HUES6 (cell line): ENCODE measurements at regions not wholly inside any gene's neighbourhood (a gene's known extent, or its start where the extent isn't known, plus 50 kb on each side); places are given as distances from the start of the nearest gene placed in this dataset.
A peak's percentile ranks its signal among the peaks of the same experiment; 100 is the strongest.

Experiments used
- H3K27ac ChIP-seq: 2 replicates; pipeline ENCODE4 v1.7.0; 2013; ENCODE audit warnings: low read depth, mild to moderate bottlenecking, low read length, inconsistent platforms
- H3K27me3 ChIP-seq: 2 replicates; pipeline ENCODE4 v1.6.1; 2013; ENCODE audit warnings: low read length; ENCODE audit not compliant: control insufficient read depth, insufficient read depth
- H3K36me3 ChIP-seq: 2 replicates; pipeline ENCODE4 v1.6.1; 2013; ENCODE audit warnings: low read length; ENCODE audit not compliant: control insufficient read depth, insufficient read depth
- H3K4me1 ChIP-seq: 2 replicates; pipeline ENCODE4 v1.6.1; 2013; ENCODE audit warnings: low read length; ENCODE audit not compliant: control insufficient read depth, insufficient read depth
- H3K4me3 ChIP-seq: 2 replicates; pipeline ENCODE4 v1.5.1; 2013; ENCODE audit warnings: low read depth, low read length
- H3K9ac ChIP-seq: one replicate; pipeline ENCODE4 v1.6.1; 2013; ENCODE audit warnings: mild to moderate bottlenecking, low read length
- H3K9me3 ChIP-seq: 2 replicates; pipeline ENCODE4 v1.6.1; 2013; ENCODE audit warnings: low read depth, low read length; ENCODE audit not compliant: control insufficient read depth, insufficient read depth

DNA sequence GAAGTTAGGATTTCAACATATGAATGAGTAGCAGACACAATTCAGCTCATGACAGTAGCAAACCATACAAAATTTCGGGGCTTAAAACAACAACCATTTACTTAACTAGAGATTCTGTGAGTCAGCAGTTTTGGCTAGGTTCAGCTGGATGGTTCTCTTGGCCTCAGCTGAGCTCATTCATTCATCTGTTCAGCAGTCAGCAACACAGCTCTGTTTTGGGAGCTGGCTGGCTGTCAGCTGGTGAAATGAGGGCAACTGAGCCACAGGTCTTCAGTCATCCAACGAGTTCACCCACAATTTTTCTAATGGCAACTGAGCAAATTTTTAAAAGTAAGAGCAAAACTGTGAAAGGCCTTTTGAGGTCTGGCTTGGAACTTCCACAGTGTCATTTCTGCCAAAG lies 2005.1 kb upstream of the AGA start:
- no peak overlapping the region for H3K4me3 ChIP-seq
- no peaks in the 10 kb centered on the region for H3K36me3 ChIP-seq
- no peak overlapping the region for H3K9ac ChIP-seq
- H3K27me3 ChIP-seq = no peaks in the 10 kb centered on the region
- H3K4me1 ChIP-seq = no peaks in the 10 kb centered on the region
- H3K27ac ChIP-seq = no peak overlapping the region
- H3K9me3 ChIP-seq = peaks cover 3% of the 10 kb centered on the region; the same call in 1 of the 2 replicates

DNA sequence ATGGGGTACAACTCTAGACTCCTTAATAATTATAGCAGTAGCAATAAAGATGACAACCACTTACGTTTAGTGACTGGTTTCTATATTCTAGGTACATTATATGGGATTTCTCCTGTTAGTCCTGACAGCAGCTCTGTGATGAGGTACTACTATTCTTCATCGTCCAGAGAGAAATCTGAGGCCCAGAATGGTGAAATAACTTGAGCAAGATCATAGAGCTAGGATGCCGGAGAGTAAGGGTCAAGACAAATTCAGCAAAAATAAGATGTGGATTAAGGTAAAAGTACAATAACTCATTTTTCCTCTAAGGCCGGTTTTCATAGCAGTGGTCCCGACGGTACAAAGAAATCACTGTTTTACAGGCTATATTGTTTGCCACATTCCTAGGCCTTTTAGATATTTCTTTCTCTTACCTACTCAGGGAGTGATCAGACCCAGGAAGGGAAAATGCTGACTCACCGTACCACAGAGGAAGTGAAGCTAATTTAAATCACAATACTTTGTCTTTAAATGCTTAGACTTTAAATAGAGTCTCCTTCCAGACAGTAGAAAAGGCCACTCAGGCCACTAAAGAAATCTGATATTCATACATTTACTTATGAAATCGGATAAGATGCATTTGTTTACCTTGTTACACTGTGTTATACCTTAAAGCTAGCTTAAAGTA lies 2023.0 kb upstream of the AGA start:
- Histone ChIP-seq H3K4me3 (peak overlapping the region; percentile 33), H3K27me3 (no peaks in the 10 kb centered on the region), H3K9ac (peak overlapping the region; percentile 72), H3K36me3 (peaks cover 3% of the 10 kb centered on the region; the same call in 1 of the 2 replicates), H3K4me1 (peaks cover 26% of the 10 kb centered on the region), H3K9me3 (peaks cover 8% of the 10 kb centered on the region), H3K27ac (peak overlapping the region; percentile 96)

DNA sequence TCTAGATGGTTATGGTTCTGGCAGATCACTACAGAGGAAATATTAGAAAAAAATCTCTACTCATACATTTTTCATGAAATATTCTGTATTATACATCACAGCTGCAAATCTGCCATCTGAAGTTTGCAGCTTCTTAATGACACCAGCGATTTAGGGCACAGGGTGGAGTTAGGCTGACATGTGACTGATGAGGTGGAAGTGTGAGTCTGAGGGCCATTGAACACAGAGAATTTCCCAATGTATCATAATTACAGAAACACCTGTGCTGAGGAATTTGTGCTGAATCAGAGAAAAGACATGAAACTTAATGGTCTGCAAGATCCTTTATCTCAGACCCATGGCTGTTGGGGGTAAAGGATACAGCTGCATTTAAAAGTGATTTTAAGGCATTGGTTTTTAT lies 2025.6 kb upstream of the AGA start:
- Histone ChIP-seq H3K4me3 (no peak overlapping the region), H3K27ac (no peak overlapping the region), H3K9ac (no peak overlapping the region), H3K36me3 (no peaks in the 10 kb centered on the region), H3K4me1 (peaks cover 26% of the 10 kb centered on the region), H3K9me3 (no peaks in the 10 kb centered on the region), H3K27me3 (no peaks in the 10 kb centered on the region)

DNA sequence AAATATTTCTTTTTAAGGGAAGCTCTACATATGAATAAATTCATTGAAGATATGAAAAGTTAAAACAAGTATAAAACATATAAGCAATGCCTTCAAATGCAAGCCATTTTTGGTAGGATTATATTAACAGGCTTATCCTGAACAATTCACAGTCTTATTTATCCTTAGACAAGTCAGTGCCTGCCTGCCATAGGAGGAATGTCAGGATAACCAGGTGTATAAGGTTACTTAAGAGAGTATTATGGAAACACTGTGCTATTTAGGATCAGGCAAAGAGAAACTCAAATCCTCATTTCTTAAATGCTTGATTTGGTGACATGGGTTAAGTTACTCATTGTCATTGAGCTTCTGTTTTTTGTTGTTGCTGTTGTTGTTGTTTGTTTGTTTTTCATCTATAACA lies 2029.9 kb upstream of the AGA start:
- Histone ChIP-seq H3K36me3 (no peaks in the 10 kb centered on the region), H3K4me1 (peaks cover under 1% of the 10 kb centered on the region; the same call in 1 of the 2 replicates), H3K27me3 (no peaks in the 10 kb centered on the region)

DNA sequence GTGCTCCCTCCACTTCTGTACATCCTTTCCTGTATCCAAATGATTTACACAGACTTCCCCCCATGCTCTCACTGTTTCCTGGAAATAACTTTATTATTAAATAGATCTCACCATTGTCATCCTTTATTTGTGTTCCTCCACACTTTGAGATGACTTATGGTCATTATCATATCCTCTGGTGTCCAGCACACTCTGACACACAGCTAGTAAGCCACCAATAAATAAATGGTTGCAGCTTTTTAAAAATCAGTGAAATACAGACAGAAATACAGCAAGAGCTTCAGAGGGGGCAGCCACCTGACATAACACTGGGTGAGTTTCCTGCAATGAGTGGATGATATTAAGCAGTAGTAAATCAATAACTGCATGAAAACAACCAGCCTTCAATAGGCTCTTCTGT lies 2036.4 kb upstream of the AGA start:
- Histone ChIP-seq H3K9me3 (peaks cover 8% of the 10 kb centered on the region), H3K4me3 (no peak overlapping the region), H3K27me3 (no peaks in the 10 kb centered on the region), H3K27ac (no peak overlapping the region), H3K9ac (no peak overlapping the region), H3K4me1 (no peaks in the 10 kb centered on the region), H3K36me3 (no peaks in the 10 kb centered on the region)

More for the DNA sequence above, 2029.9 kb upstream of the AGA start:
- Histone ChIP-seq H3K9me3 (peaks cover 6% of the 10 kb centered on the region), H3K4me3 (no peak overlapping the region), H3K9ac (no peak overlapping the region), H3K27ac (no peak overlapping the region)

DNA sequence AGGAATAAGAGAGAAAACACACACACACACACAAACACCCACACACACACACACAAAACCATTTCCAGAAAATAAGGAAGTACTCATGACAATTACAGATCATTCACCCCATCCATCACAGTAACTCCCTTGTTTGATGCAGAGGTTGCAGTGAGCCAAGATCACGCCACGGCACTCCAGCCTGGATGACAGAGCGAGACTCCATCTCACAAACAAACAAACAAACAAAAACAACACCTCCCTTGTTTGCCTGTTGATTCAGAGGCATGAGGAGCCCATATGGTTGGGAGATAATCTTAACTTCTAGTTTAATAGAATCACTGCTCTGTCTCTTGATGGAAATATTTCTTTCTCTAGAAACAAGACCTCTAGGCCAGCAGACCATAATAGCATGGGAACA lies 2043.5 kb upstream of the AGA start:
- no peak overlapping the region for H3K4me3 ChIP-seq

DNA sequence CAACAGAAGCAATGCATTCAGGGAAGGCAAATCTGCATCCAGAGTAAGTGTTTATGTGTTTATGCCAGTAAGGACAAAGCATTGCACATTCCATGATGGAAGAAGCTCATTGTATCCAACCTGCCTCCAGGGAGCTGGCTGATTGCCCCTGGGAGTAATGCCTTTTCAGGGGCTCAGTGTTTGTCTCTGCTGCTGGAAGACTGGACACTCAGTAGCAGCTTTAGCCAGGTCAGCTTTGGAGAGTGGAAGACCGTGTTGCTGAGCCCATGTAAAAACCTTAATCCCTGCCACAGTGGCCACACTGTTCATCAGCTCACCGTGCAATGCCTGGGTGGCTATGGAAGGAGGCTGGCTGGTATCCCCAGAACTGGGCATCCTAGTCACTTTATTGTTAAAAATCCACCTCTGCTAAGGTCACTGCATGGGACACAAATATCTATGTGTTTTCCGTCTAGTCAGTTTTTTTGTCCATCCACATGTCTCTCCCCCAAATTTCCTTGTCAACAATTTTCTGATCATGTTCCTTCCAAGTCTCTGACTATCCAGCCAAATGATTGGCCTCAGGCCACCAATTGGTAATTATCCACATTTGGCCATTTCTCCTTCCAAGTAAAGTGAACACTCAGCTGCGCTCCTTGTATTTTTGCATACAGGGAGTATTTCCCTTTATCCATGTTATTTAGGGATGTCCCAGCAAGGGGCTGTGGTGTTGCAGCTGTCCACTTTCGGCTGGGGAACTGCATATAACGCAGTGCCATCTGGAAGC lies 2044.5 kb upstream of the AGA start:
- no peaks in the 10 kb centered on the region for H3K9me3 ChIP-seq
- no peaks in the 10 kb centered on the region for H3K36me3 ChIP-seq
- H3K27me3 ChIP-seq = no peaks in the 10 kb centered on the region
- H3K4me1 ChIP-seq = no peaks in the 10 kb centered on the region
- no peak overlapping the region for H3K4me3 ChIP-seq
- no peak overlapping the region for H3K9ac ChIP-seq
- H3K27ac ChIP-seq = no peak overlapping the region

More for the DNA sequence above, 2043.5 kb upstream of the AGA start:
- no peak overlapping the region for H3K9ac ChIP-seq
- H3K27ac ChIP-seq = no peak overlapping the region
- H3K9me3 ChIP-seq = no peaks in the 10 kb centered on the region
- no peaks in the 10 kb centered on the region for H3K4me1 ChIP-seq
- no peaks in the 10 kb centered on the region for H3K36me3 ChIP-seq
- no peaks in the 10 kb centered on the region for H3K27me3 ChIP-seq

DNA sequence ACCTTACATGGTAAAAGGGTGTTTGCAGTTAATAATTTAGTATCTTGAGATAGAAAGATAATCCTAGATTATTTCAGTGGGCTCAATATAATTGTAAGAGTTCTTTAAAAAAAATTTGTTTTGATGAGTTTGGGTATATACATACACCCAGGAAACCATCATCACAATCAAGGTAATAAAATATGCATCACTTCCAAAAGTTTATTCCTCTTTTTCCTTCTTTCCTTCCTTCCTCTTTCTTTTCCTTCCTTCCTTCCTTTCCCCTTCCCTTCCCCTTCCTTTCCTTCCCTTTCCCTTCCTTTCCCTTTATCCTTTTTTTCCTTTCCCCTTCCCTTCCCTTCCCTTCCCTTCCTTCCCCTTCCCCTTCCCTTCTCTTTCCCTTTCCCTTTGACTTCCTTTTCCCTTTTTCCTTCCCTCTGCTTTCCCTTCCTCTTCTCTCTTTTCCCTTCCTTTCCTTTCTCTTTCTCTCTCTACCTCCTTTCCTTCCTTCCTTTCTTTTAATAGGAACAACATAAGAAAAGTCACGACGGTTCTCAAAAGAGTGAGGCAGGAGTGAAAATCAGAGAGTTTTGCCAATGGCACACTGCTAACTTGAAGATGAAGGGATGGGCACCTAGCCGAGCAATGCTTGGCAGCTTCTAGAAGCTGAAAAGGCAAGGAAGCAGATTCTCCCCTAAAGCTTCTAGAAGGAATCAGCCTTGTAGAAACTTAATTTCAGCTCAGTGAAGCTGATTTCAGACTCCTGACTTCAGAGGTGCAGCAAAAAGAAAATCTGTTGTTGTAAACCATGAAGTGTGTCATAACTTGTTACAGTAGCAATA lies 2050.2 kb upstream of the AGA start:
- Histone ChIP-seq H3K27ac (no peak overlapping the region), H3K4me3 (no peak overlapping the region), H3K4me1 (no peaks in the 10 kb centered on the region), H3K9ac (no peak overlapping the region), H3K36me3 (no peaks in the 10 kb centered on the region), H3K9me3 (no peaks in the 10 kb centered on the region), H3K27me3 (no peaks in the 10 kb centered on the region)

DNA sequence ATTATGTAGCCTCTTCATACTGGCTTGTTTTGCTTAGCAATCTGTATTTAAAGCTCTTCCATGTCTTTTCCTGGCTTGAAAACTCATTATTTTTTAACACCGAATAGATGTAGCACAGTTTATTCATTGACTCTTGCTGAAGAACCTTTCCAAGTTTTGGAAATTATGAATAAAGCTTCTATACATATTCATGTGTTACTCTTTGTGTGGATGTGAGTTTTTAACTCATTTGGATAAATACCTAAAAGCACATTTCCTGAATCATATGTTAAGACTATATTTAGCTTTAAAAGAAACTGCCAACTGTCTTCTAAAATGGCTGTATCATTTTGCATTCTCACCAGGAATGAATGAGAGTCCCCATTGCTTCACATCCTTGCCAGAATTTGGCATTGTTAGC lies 2061.7 kb upstream of the AGA start:
- H3K9me3 ChIP-seq = peaks cover 4% of the 10 kb centered on the region; the same call in 1 of the 2 replicates
- no peak overlapping the region for H3K4me3 ChIP-seq
- no peaks in the 10 kb centered on the region for H3K27me3 ChIP-seq
- H3K9ac ChIP-seq = no peak overlapping the region
- H3K27ac ChIP-seq = no peak overlapping the region
- H3K4me1 ChIP-seq = no peaks in the 10 kb centered on the region
- H3K36me3 ChIP-seq = no peaks in the 10 kb centered on the region

DNA sequence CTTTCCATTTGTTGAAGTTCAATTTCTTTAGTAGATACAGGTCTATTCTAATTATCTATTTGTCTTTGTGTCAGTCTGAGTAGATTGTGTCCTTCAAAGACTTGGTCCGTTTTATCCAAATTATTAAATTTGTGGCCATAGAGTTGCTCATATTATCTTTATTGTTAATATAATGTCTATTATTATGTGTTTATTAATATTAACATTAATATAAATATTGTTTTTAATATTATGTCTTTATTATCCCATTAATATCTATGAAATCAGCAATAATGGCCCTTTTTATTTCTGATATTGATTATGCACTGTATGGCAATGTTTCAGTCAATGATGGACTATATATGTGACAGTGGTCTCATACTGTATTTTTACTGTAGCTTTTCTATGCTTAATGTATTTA lies 2067.3 kb upstream of the AGA start:
- Histone ChIP-seq H3K4me3 (no peak overlapping the region), H3K36me3 (no peaks in the 10 kb centered on the region), H3K9ac (no peak overlapping the region), H3K4me1 (no peaks in the 10 kb centered on the region), H3K27ac (no peak overlapping the region), H3K9me3 (peaks cover 10% of the 10 kb centered on the region; the same call in 1 of the 2 replicates), H3K27me3 (no peaks in the 10 kb centered on the region)

DNA sequence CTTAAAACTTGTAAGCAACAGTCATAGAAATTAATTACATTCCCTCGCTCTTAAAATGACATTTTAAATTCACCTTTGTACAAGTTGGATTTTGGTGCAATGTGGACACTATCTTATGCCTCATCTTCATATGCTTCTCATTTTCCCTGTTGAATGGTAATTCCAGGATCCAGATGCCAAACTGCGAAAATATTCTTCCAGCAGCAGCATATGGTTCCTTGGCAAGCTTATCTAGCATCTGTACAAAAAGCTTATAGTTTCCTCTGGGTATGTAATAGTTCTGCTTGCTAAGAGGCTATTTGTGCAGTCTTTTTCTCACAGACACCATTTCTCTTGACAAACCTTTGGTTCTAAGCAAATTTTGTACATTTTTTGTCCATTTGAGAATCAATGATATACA lies 2079.7 kb upstream of the AGA start:
- Histone ChIP-seq H3K36me3 (no peaks in the 10 kb centered on the region), H3K9me3 (no peaks in the 10 kb centered on the region), H3K4me1 (no peaks in the 10 kb centered on the region), H3K4me3 (no peak overlapping the region), H3K27me3 (no peaks in the 10 kb centered on the region), H3K9ac (no peak overlapping the region), H3K27ac (no peak overlapping the region)
